PC-3 (cell line): ENCODE measurements at regions not wholly inside any gene's neighbourhood (a gene's known extent, or its start where the extent isn't known, plus 50 kb on each side); places are given as distances from the start of the nearest gene placed in this dataset.
A peak's percentile ranks its signal among the peaks of the same experiment; 100 is the strongest.

Source experiments
- ATAC-seq: fragments of 200-7000 bp; cut with Tn5 transposase; 2 replicates; pipeline ENCODE4 v1.9.1; 2020; ENCODE audit warnings: mild to moderate bottlenecking, moderate library complexity
- BruUV-seq: library from RNA; stranded (reverse); fragments of 400-500 nt; replicated peaks from 2 replicates; lab custom pipeline; 2021; lab: Mats Ljungman, UMichigan
- CTCF ChIA-PET: fragments of 300-600 bp; sonication (Branson Sonifier 250); formaldehyde crosslinking; loops from one replicate; lab custom pipeline; 2022; ENCODE audit warnings: antibody characterized with exemption; lab: Charles Lee
- POLR2A ChIA-PET: fragments of 300-600 bp; sonication (Branson Sonifier 250); formaldehyde crosslinking; loops from one replicate; lab custom pipeline; 2022; ENCODE audit warnings: antibody characterized with exemption; ENCODE audit not compliant: unreplicated experiment; lab: Charles Lee
- DNase-seq: peaks from one replicate; pipeline ENCODE4 v3.0.0-alpha.2; 2015
- H2AFZ ChIP-seq: fragments of 300-600 bp; sonication (generic); 2 replicates; pipeline ENCODE4 v1.6.0; 2016; ENCODE audit warnings: antibody characterized with exemption, low read length
- H3F3A ChIP-seq: fragments of 300-600 bp; sonication (generic); one replicate; pipeline ENCODE4 v1.6.0; 2017; ENCODE audit warnings: antibody characterized with exemption, low read length, control low read depth, mild to moderate bottlenecking; ENCODE audit not compliant: unreplicated experiment
- H3K27ac ChIP-seq: fragments of 300-600 bp; sonication (generic); 2 replicates; pipeline ENCODE4 v1.5.1; 2016; ENCODE audit warnings: mild to moderate bottlenecking, low read length
- H3K27me3 ChIP-seq: fragments of 300-600 bp; sonication (generic); 2 replicates; pipeline ENCODE4 v1.6.1; 2016; ENCODE audit warnings: low read length, mixed read lengths
- H3K36me3 ChIP-seq: fragments of 300-600 bp; sonication (generic); 2 replicates; pipeline ENCODE4 v1.6.1; 2016; ENCODE audit warnings: low read depth, mixed run types, low read length, mixed read lengths
- H3K4me1 ChIP-seq: fragments of 300-600 bp; sonication (generic); 2 replicates; pipeline ENCODE4 v1.5.1; 2016; ENCODE audit warnings: low read length; ENCODE audit not compliant: insufficient read depth
- H3K4me2 ChIP-seq: fragments of 300-600 bp; sonication (generic); 2 replicates; pipeline ENCODE4 v1.6.0; 2016; ENCODE audit warnings: low read length
- H3K4me3 ChIP-seq: fragments of 300-600 bp; sonication (generic); 2 replicates; pipeline ENCODE4 v1.5.1; 2016; ENCODE audit warnings: mild to moderate bottlenecking, low read length, mixed read lengths
- H3K79me2 ChIP-seq: fragments of 300-600 bp; sonication (generic); 2 replicates; pipeline ENCODE4 v1.6.1; 2017; ENCODE audit warnings: low read length, mixed read lengths
- H3K9ac ChIP-seq: fragments of 300-600 bp; sonication (generic); 2 replicates; pipeline ENCODE4 v1.6.0; 2016; ENCODE audit warnings: mild to moderate bottlenecking, low read length
- H3K9me2 ChIP-seq: fragments of 300-600 bp; sonication (generic); replicated peaks from 2 replicates; pipeline ENCODE4 v1.6.1; 2016; ENCODE audit warnings: mixed run types, low read length, mixed read lengths
- H3K9me3 ChIP-seq: fragments of 300-600 bp; sonication (generic); 2 replicates; pipeline ENCODE4 v1.6.1; 2016; ENCODE audit warnings: low read length, mixed read lengths
- H4K20me1 ChIP-seq: fragments of 300-600 bp; sonication (generic); 2 replicates; pipeline ENCODE4 v1.6.1; 2016; ENCODE audit warnings: low read length, mixed read lengths
- EZH2 ChIP-seq: fragments of 300-600 bp; sonication (generic); IDR thresholded peaks from one replicate; pipeline ENCODE4 v1.6.1; 2017; ENCODE audit warnings: antibody characterized with exemption, mild to moderate bottlenecking, low read length; ENCODE audit not compliant: unreplicated experiment
- EZH2phosphoT487 ChIP-seq: fragments of 300-600 bp; sonication (generic); IDR thresholded peaks from 2 replicates; pipeline ENCODE4 v1.6.1; 2018; ENCODE audit warnings: mild to moderate bottlenecking, antibody characterized with exemption, low read length, borderline replicate concordance
- intact Hi-C: fragments of 100-400 bp; cut with micrococcal nuclease; formaldehyde crosslinking; loops from 2 replicates; pipeline ENCODE4 v1.9.0; 2023
- TF ChIP-seq, protein P1 (sequence below): fragments of 300-600 bp; sonication (generic); conservative IDR thresholded peaks from 2 replicates; pipeline ENCODE4 v1.5.1; 2017; ENCODE audit warnings: antibody characterized with exemption, low read depth, mild to moderate bottlenecking, low read length

DNA sequence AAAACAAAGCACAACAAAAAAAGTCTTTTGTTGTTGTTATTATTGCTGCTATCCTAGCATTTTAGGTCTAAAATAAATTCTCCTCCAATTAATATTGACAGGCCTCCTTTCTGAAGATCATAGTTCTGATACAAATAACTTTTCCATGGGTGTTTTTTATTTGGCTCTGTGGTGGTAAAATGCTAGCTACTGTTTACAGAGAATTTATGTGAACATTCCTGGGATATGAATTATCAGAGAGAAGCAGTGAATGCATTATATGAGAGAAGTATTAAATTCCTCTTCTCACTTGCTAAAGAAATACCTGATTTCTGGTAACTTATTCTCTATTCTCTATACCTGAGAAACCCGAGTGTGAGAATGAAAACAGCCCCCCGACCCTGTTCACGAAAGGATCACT, 57.5 kb upstream of the TMCO5A start:
- intact Hi-C loops = loop anchor here (5.0 kb wide), 1 partner anchor 185 kb away; no protein-coding TSS in a partner anchor

DNA sequence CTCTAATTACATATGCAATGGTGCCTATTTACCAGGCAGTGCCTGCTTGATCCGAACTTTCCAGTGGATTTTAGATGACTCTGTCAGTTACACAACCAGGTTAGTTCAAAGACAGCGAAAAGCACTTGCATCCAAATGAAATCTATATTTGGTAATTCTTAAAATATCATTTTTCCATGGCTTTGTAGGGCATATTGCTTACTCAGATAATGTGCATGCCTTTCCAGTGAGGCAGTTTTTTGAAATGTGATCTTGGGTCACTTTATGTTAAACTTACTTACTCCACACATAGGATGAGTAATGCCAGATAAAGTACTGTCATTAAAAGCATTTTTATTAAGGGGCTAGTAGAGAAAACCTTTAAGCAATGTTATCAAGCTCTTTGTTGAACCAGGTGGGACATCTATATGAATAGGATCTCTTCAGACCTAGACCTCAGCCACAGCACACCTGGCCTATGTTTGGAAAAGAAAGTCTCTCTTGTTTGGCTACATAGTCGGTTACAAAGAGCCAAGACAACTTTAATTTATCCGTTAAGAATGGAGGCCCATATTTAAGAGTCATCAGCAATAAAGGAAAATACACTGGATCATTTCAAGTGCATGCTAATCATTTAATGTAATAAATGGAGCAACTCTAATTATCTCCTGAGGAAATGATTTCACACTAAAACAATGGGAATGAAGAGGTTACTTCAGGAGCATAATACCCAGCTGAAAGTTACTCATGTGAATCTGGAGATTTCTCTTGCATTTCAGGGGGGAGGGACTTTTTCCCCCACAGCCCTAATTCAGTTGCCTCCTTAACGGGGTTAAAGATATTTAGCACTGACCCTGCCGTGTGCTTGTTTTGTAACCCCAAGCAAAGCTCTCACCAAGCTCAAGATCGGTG, 56.3 kb upstream of the TMCO5A start:
- POLR2A ChIA-PET = no interaction called here
- Histone ChIP-seq H3K9ac (no peak overlapping the region), H3K9me2 (no peaks in the 10 kb centered on the region), H3K36me3 (no peaks in the 10 kb centered on the region), H3K9me3 (no peaks in the 10 kb centered on the region), H2AFZ (no peak overlapping the region), H3F3A (no peaks in the 10 kb centered on the region), H3K27me3 (peaks cover 39% of the 10 kb centered on the region), H3K4me1 (peaks cover 25% of the 10 kb centered on the region), H3K4me2 (peak overlapping the region; percentile 52), H4K20me1 (no peaks in the 10 kb centered on the region), H3K27ac (no peak overlapping the region), H3K79me2 (no peaks in the 10 kb centered on the region), H3K4me3 (peak overlapping the region; percentile 17; the same call in 1 of the 2 replicates)
- TF ChIP-seq EZH2 (no peak), EZH2phosphoT487 (no peak)
- TF ChIP-seq, protein P1, sequence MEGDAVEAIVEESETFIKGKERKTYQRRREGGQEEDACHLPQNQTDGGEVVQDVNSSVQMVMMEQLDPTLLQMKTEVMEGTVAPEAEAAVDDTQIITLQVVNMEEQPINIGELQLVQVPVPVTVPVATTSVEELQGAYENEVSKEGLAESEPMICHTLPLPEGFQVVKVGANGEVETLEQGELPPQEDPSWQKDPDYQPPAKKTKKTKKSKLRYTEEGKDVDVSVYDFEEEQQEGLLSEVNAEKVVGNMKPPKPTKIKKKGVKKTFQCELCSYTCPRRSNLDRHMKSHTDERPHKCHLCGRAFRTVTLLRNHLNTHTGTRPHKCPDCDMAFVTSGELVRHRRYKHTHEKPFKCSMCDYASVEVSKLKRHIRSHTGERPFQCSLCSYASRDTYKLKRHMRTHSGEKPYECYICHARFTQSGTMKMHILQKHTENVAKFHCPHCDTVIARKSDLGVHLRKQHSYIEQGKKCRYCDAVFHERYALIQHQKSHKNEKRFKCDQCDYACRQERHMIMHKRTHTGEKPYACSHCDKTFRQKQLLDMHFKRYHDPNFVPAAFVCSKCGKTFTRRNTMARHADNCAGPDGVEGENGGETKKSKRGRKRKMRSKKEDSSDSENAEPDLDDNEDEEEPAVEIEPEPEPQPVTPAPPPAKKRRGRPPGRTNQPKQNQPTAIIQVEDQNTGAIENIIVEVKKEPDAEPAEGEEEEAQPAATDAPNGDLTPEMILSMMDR = no peak
- DNase-seq (peak; percentile 91), ATAC-seq (peak; percentile 90)
- no TSS peak for BruUV-seq
- intact Hi-C loops = loop anchor here (5.0 kb wide), 1 partner anchor 186 kb away; no protein-coding TSS in a partner anchor
- CTCF ChIA-PET = interaction anchor here (0.6 to 1.0 kb wide), 2 partner anchors 114 to 745 kb away, joined by 4 to 5 read pairs; no protein-coding TSS in a partner anchor

More for the DNA sequence above, 57.5 kb upstream of the TMCO5A start:
- Histone ChIP-seq H3K36me3 (no peaks in the 10 kb centered on the region), H3K79me2 (no peaks in the 10 kb centered on the region), H3F3A (no peaks in the 10 kb centered on the region), H3K9me2 (no peaks in the 10 kb centered on the region), H3K9me3 (no peaks in the 10 kb centered on the region), H3K4me3 (peak overlapping the region; percentile 17), H3K27me3 (peaks cover 38% of the 10 kb centered on the region), H3K4me1 (peaks cover 25% of the 10 kb centered on the region), H2AFZ (no peak overlapping the region), H4K20me1 (no peaks in the 10 kb centered on the region), H3K27ac (no peak overlapping the region), H3K9ac (no peak overlapping the region), H3K4me2 (peak overlapping the region; percentile 52)
- ChIA-PET POLR2A (no interaction called here), CTCF (interaction anchor here (0.5 to 0.6 kb wide), 2 partner anchors 197 to 835 kb away, joined by 3 read pairs; no protein-coding TSS in a partner anchor)
- peak; percentile 74 for DNase-seq
- TF ChIP-seq, protein P1 = no peak
- no TSS peak for BruUV-seq
- ATAC-seq = peak; percentile 53
